ENCODE measurements at regions not wholly inside any gene's neighbourhood (a gene's known extent, or its start where the extent isn't known, plus 50 kb on each side); places are given as distances from the start of the nearest gene placed in this dataset.
"Not testable (repeated sequence)": the region's sequence is repeated elsewhere in the genome, so short reads cannot be mapped to it uniquely, and the experiment has no call there.

GRCh38 chr7:35853194-35853593 lies 52.3 kb downstream of the SEPTIN7 start:
- POLR2A ChIA-PET; H3K36me3 ChIP-seq (ENCODE audit: control insufficient read depth, insufficient read depth, low read length): not testable (repeated sequence)
- CTCF ChIA-PET = interaction anchor here (1.1 kb wide), 1 partner anchor 51 kb away, joined by 4 read pairs; no protein-coding TSS in a partner anchor

GRCh38 chr7:35854311-35854710 lies 53.5 kb downstream of the SEPTIN7 start:
- Histone ChIP-seq H3K36me3 (ENCODE audit: control insufficient read depth, insufficient read depth, low read length) (no peaks in the 10 kb centered on the region), H3K4me3 (ENCODE audit: low read depth, low read length) (no peak overlapping the region), H3K27me3 (ENCODE audit: control insufficient read depth, insufficient read depth, low read length) (no peaks in the 10 kb centered on the region)
- no peak for TF ChIP-seq CTCF (IDR thresholded peaks at IDR 0.05; ENCODE audit: insufficient read depth, low read depth, low read length)
- POLR2A ChIA-PET = no interaction called here
- CTCF ChIA-PET = interaction anchor here (1.0 kb wide), 1 partner anchor 145 kb away, joined by 3 read pairs; no protein-coding TSS in a partner anchor
- DNase-seq (ENCODE audit: low read depth) = no peak

More at GRCh38 chr7:35853194-35853593, 52.3 kb downstream of the SEPTIN7 start:
- not testable (repeated sequence) for H3K4me3 ChIP-seq (ENCODE audit: low read depth, low read length); DNase-seq (ENCODE audit: low read depth); H3K27me3 ChIP-seq (ENCODE audit: control insufficient read depth, insufficient read depth, low read length)

- ChIA-PET CTCF (interaction anchor here (1.2 kb wide), 1 partner anchor 146 kb away, joined by 3 read pairs; no protein-coding TSS in a partner anchor), POLR2A (no interaction called here)
- no peak for DNase-seq (ENCODE audit: low read depth)
- no peak for TF ChIP-seq CTCF (IDR thresholded peaks at IDR 0.05; ENCODE audit: insufficient read depth, low read depth, low read length)
- Histone ChIP-seq H3K27me3 (ENCODE audit: control insufficient read depth, insufficient read depth, low read length) (no peaks in the 10 kb centered on the region), H3K36me3 (ENCODE audit: control insufficient read depth, insufficient read depth, low read length) (no peaks in the 10 kb centered on the region), H3K4me3 (ENCODE audit: low read depth, low read length) (no peak overlapping the region)
Observed at GRCh38 chr7:35856175-35856574, 55.3 kb downstream of the SEPTIN7 start.

DNA sequence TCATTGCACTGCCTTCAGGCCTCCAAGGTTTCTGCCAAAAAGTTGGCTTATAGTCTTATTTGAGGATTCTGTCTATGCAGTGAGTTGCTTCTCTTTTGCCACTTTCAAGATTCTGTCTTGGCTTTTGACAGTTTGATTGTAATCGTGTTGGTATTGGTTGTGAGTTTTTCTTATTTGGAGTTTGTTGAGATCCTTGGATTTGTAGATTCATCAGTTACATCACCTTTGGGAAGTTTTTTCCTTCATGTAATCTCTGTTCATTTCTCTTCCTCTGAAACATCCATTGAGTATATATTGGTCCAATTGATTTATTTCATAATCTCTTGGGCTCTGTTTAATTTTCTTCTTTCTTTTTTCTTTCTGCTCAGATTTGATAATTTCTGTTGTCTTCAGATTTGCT lies 59.8 kb downstream of the SEPTIN7 start:
- no peak for DNase-seq (ENCODE audit: low read depth)
- ChIA-PET POLR2A (no interaction called here), CTCF (no interaction called here)
- TF ChIP-seq CTCF (IDR thresholded peaks at IDR 0.05; ENCODE audit: insufficient read depth, low read depth, low read length) = no peak
- Histone ChIP-seq H3K27me3 (ENCODE audit: control insufficient read depth, insufficient read depth, low read length) (no peaks in the 10 kb centered on the region), H3K4me3 (ENCODE audit: low read depth, low read length) (no peak overlapping the region), H3K36me3 (ENCODE audit: control insufficient read depth, insufficient read depth, low read length) (no peaks in the 10 kb centered on the region)

DNA sequence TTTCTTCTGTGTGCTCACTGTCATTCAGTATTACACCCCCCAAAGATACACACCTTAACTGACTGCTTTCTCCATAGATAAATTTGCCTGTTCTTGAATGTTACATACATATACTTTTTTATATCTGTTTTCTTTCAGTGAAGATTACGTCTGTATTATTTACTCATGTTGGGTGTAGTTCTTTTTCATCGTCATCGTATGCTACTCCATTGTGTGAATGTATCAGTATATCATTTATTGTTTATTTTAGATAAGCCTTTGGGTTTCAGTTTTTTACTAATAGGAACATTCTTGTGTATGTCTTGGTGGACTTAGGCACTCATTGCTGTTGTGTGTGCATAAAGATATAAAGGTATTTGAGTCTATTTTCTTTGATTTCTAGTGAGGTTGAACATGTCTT lies 64.4 kb downstream of the SEPTIN7 start:
- no peaks in the 10 kb centered on the region for H3K36me3 ChIP-seq (ENCODE audit: control insufficient read depth, insufficient read depth, low read length)
- CTCF ChIA-PET = no interaction called here
- no peak for TF ChIP-seq CTCF (IDR thresholded peaks at IDR 0.05; ENCODE audit: insufficient read depth, low read depth, low read length)
- DNase-seq (ENCODE audit: low read depth) = no peak
- POLR2A ChIA-PET = no interaction called here
- no peaks in the 10 kb centered on the region for H3K27me3 ChIP-seq (ENCODE audit: control insufficient read depth, insufficient read depth, low read length)
- H3K4me3 ChIP-seq (ENCODE audit: low read depth, low read length) = no peak overlapping the region

GRCh38 chr7:35866186-35866585 lies 65.3 kb downstream of the SEPTIN7 start:
- TF ChIP-seq CTCF (IDR thresholded peaks at IDR 0.05; ENCODE audit: insufficient read depth, low read depth, low read length) = no peak
- CTCF ChIA-PET = no interaction called here
- POLR2A ChIA-PET = no interaction called here
- H3K27me3 ChIP-seq (ENCODE audit: control insufficient read depth, insufficient read depth, low read length) = no peaks in the 10 kb centered on the region
- no peak overlapping the region for H3K4me3 ChIP-seq (ENCODE audit: low read depth, low read length)
- no peaks in the 10 kb centered on the region for H3K36me3 ChIP-seq (ENCODE audit: control insufficient read depth, insufficient read depth, low read length)
- no peak for DNase-seq (ENCODE audit: low read depth)

DNA sequence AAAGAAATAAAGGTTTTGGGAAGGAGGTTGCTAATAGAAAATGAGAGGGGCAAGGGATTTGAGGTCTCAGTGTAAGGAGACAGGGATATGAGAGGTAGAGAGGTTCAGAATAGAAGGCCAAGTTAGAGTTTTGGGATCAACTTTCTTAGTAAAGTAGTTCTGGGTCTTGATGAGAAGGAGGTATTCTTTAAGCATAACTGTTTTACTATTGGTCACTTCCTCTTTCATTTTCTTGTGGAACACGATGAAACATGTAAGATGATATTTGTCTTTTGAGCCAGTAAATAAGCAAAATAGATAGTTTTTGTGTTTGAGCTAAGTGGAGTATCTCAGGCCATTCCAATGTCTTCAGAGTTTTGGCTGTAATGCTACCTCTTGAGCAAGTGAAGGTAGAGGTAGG lies 68.3 kb downstream of the SEPTIN7 start:
- POLR2A ChIA-PET; H3K36me3 ChIP-seq (ENCODE audit: control insufficient read depth, insufficient read depth, low read length); H3K4me3 ChIP-seq (ENCODE audit: low read depth, low read length); H3K27me3 ChIP-seq (ENCODE audit: control insufficient read depth, insufficient read depth, low read length); DNase-seq (ENCODE audit: low read depth): not testable (repeated sequence)
- CTCF ChIA-PET = interaction anchor here (0.6 kb wide), 1 partner anchor 21 kb away, joined by 3 read pairs; no protein-coding TSS in a partner anchor

All from BJ (cell line).